ENCODE measurements at regions not wholly inside any gene's neighbourhood (a gene's known extent, or its start where the extent isn't known, plus 50 kb on each side); places are given as distances from the start of the nearest gene placed in this dataset.

- H3K4me1 ChIP-seq: no peaks in the 10 kb centered on the region
- intact Hi-C loops (cut with DNase I; ENCODE audit: low total_unique reads): no loop called here
- DNase-seq: no peak
- H3K4me3 ChIP-seq: no peak overlapping the region
- H3K27me3 ChIP-seq (replicated peaks in 1 of 7): no peaks in the 10 kb centered on the region
- no peaks in the 10 kb centered on the region for H3K36me3 ChIP-seq
- no peak overlapping the region for H3K27ac ChIP-seq
- H3K9me3 ChIP-seq: peaks cover 0 to 18% (median 12%) of the 10 kb centered on the region in 8 donors
- 80 to 92% (median 86%) methylated on average over 2 of the region's 2 CpGs for WGBS, 5 donors
- no peak for TF ChIP-seq POLR2A (IDR thresholded peaks at IDR 0.05)
- no peak for TF ChIP-seq CTCF (IDR thresholded peaks at IDR 0.05 in 8 of 11, conservative IDR thresholded peaks at IDR 0.05 in 3 of 11)
- TF ChIP-seq POLR2AphosphoS5 (IDR thresholded peaks at IDR 0.05): no peak
Observed at GRCh38 chr12:91627225-91627624, 444.6 kb upstream of the DCN start.

- H3K9me3 ChIP-seq: peaks cover 0 to 18% (median 12%) of the 10 kb centered on the region in 8 donors
- no peak overlapping the region for H3K4me3 ChIP-seq
- WGBS, 5 donors: 56 to 80% (median 70%) methylated on average over 2 of the region's 2 CpGs
- H3K27ac ChIP-seq: no peak overlapping the region
- no peaks in the 10 kb centered on the region for H3K4me1 ChIP-seq
- H3K27me3 ChIP-seq (replicated peaks in 1 of 7): no peaks in the 10 kb centered on the region
- intact Hi-C loops (cut with DNase I; ENCODE audit: low total_unique reads): no loop called here
- no peak for TF ChIP-seq CTCF (IDR thresholded peaks at IDR 0.05 in 8 of 11, conservative IDR thresholded peaks at IDR 0.05 in 3 of 11)
- TF ChIP-seq POLR2AphosphoS5 (IDR thresholded peaks at IDR 0.05): no peak
- TF ChIP-seq POLR2A (IDR thresholded peaks at IDR 0.05): no peak
- H3K36me3 ChIP-seq: no peaks in the 10 kb centered on the region
- DNase-seq: no peak
Observed at GRCh38 chr12:91622981-91623380, 440.4 kb upstream of the DCN start.

- intact Hi-C loops (cut with DNase I; ENCODE audit: low total_unique reads): no loop called here
- no peak overlapping the region for H3K27ac ChIP-seq
- no peak for TF ChIP-seq POLR2A (IDR thresholded peaks at IDR 0.05)
- TF ChIP-seq POLR2AphosphoS5 (IDR thresholded peaks at IDR 0.05): no peak
- TF ChIP-seq CTCF (IDR thresholded peaks at IDR 0.05 in 8 of 11, conservative IDR thresholded peaks at IDR 0.05 in 3 of 11): no peak
- H3K4me1 ChIP-seq: no peaks in the 10 kb centered on the region
- no peak overlapping the region for H3K4me3 ChIP-seq
- H3K9me3 ChIP-seq: peaks cover 0 to 18% (median 12%) of the 10 kb centered on the region in 8 donors
- WGBS, 5 donors: 65 to 88% (median 82%) methylated on average over 2 of the region's 2 CpGs
- DNase-seq: no peak
- H3K27me3 ChIP-seq (replicated peaks in 1 of 7): no peaks in the 10 kb centered on the region
- no peaks in the 10 kb centered on the region for H3K36me3 ChIP-seq
Observed at GRCh38 chr12:91622037-91622436, 439.4 kb upstream of the DCN start.

GRCh38 chr12:91620992-91621391 is 438.4 kb upstream of the DCN start:
- DNase-seq: no peak
- TF ChIP-seq CTCF (IDR thresholded peaks at IDR 0.05 in 8 of 11, conservative IDR thresholded peaks at IDR 0.05 in 3 of 11): no peak
- Histone ChIP-seq H3K4me1 (no peaks in the 10 kb centered on the region), H3K9me3 (peaks cover 0 to 8% (median 5%) of the 10 kb centered on the region in 8 donors), H3K4me3 (no peak overlapping the region), H3K27me3 (replicated peaks in 1 of 7) (no peaks in the 10 kb centered on the region), H3K36me3 (no peaks in the 10 kb centered on the region), H3K27ac (no peak overlapping the region)
- intact Hi-C loops (cut with DNase I; ENCODE audit: low total_unique reads): no loop called here
- WGBS, 5 donors: 88 to 91% (median 89%) methylated on average over 9 of the region's 9 CpGs
